WTC11 (cell line): ENCODE measurements at regions not wholly inside any gene's neighbourhood (a gene's known extent, or its start where the extent isn't known, plus 50 kb on each side); places are given as distances from the start of the nearest gene placed in this dataset.

Source experiments
- ATAC-seq: fragments of 200-7000 bp; cut with Tn5 transposase; 2 replicates; pipeline ENCODE4 v1.10.0; 2021; ENCODE audit warnings: mild to moderate bottlenecking, moderate library complexity
- CTCF ChIA-PET: fragments of 300-600 bp; sonication (Branson Sonifier 250); formaldehyde crosslinking; loops from one replicate; lab custom pipeline; 2021; ENCODE audit warnings: antibody characterized with exemption; lab: Charles Lee
- POLR2A ChIA-PET: fragments of 350-600 bp; sonication (Branson Sonifier 250); formaldehyde crosslinking; loops from one replicate; lab custom pipeline; 2021; ENCODE audit warnings: antibody characterized with exemption; lab: Charles Lee
- DNase-seq: peaks from one replicate; pipeline ENCODE4 v3.0.0; 2021; ENCODE audit warnings: low spot score
- H3K27ac Mint-ChIP-seq: 2 replicates; pipeline ENCODE4 v1.8.0; 2021; ENCODE audit warnings: mixed read lengths
- H3K27me3 Mint-ChIP-seq: 2 replicates; pipeline ENCODE4 v1.8.0; 2021; ENCODE audit warnings: low read depth, mild to moderate bottlenecking, moderate library complexity, mixed read lengths
- H3K36me3 Mint-ChIP-seq: 2 replicates; pipeline ENCODE4 v1.8.0; 2021; ENCODE audit warnings: mixed read lengths
- H3K4me1 Mint-ChIP-seq: 2 replicates; pipeline ENCODE4 v1.8.0; 2022; ENCODE audit warnings: mixed read lengths
- H3K4me3 Mint-ChIP-seq: 2 replicates; pipeline ENCODE4 v1.8.0; 2021; ENCODE audit warnings: mild to moderate bottlenecking, moderate library complexity, mixed read lengths
- H3K9me3 Mint-ChIP-seq: 2 replicates; pipeline ENCODE4 v1.8.0; 2021; ENCODE audit warnings: mixed read lengths
- ATF3 ChIP-seq: sonication (generic); formaldehyde crosslinking; conservative IDR thresholded peaks from 2 replicates; pipeline ENCODE4 v1.8.1; 2022; ENCODE audit warnings: mild to moderate bottlenecking, missing genetic modification reagents
- CREB1 ChIP-seq: sonication (generic); formaldehyde crosslinking; IDR thresholded peaks from 2 replicates; pipeline ENCODE4 v1.8.0; 2023; ENCODE audit warnings: mild to moderate bottlenecking, missing genetic modification reagents
- CREM ChIP-seq: sonication (generic); formaldehyde crosslinking; IDR thresholded peaks from 2 replicates; pipeline ENCODE4 v1.8.1; 2022; ENCODE audit warnings: mild to moderate bottlenecking, missing genetic modification reagents, moderate library complexity
- ELF4 ChIP-seq: sonication (generic); formaldehyde crosslinking; IDR thresholded peaks from 2 replicates; pipeline ENCODE4 v1.8.1; 2022; ENCODE audit warnings: low read depth, mild to moderate bottlenecking, moderate library complexity, missing genetic modification reagents
- EMX1 ChIP-seq: fragments of 250-450 bp; sonication (Bioruptor Pico); IDR thresholded peaks from 2 replicates; pipeline ENCODE4 v1.8.0; 2021; ENCODE audit warnings: mild to moderate bottlenecking
- FOXP4 ChIP-seq: sonication (generic); formaldehyde crosslinking; IDR thresholded peaks from 2 replicates; pipeline ENCODE4 v1.8.0; 2022; ENCODE audit warnings: mild to moderate bottlenecking, missing genetic modification reagents
- IRF2 ChIP-seq: sonication (generic); formaldehyde crosslinking; IDR thresholded peaks from 2 replicates; pipeline ENCODE4 v1.8.0; 2022; ENCODE audit warnings: low read depth, missing genetic modification reagents, borderline replicate concordance
- JAZF1 ChIP-seq: fragments of 250-450 bp; sonication (Bioruptor Pico); IDR thresholded peaks from 2 replicates; pipeline ENCODE4 v1.9.0; 2021; ENCODE audit warnings: moderate library complexity, mild to moderate bottlenecking, inconsistent platforms
- MXD4 ChIP-seq: fragments of 250-450 bp; sonication (Bioruptor Pico); IDR thresholded peaks from 2 replicates; pipeline ENCODE4 v1.8.0; 2021; ENCODE audit warnings: mild to moderate bottlenecking, moderate library complexity, borderline replicate concordance
- MYBL2 ChIP-seq: sonication (generic); formaldehyde crosslinking; IDR thresholded peaks from 2 replicates; pipeline ENCODE4 v1.8.1; 2023; ENCODE audit warnings: mild to moderate bottlenecking, moderate library complexity, missing genetic modification reagents
- NFATC4 ChIP-seq: fragments of 250-450 bp; sonication (Bioruptor Pico); IDR thresholded peaks from 2 replicates; pipeline ENCODE4 v1.9.0; 2021; ENCODE audit warnings: mild to moderate bottlenecking
- NFE2L1 ChIP-seq: sonication (generic); formaldehyde crosslinking; IDR thresholded peaks from 2 replicates; pipeline ENCODE4 v1.8.1; 2023; ENCODE audit warnings: missing genetic modification reagents
- NR2C2 ChIP-seq: sonication (generic); formaldehyde crosslinking; IDR thresholded peaks from 2 replicates; pipeline ENCODE4 v1.8.0; 2022; ENCODE audit warnings: mild to moderate bottlenecking, missing genetic modification reagents
- PRRX2 ChIP-seq: fragments of 250-450 bp; sonication (Bioruptor Pico); IDR thresholded peaks from 2 replicates; pipeline ENCODE4 v1.8.0; 2021; ENCODE audit warnings: mild to moderate bottlenecking
- TCF7 ChIP-seq: sonication (generic); formaldehyde crosslinking; IDR thresholded peaks from 2 replicates; pipeline ENCODE4 v1.8.0; 2022; ENCODE audit warnings: mild to moderate bottlenecking, low read depth, missing genetic modification reagents, moderate library complexity
- ZNF121 ChIP-seq: sonication (generic); formaldehyde crosslinking; IDR thresholded peaks from 2 replicates; pipeline ENCODE4 v1.8.0; 2023; ENCODE audit warnings: missing genetic modification reagents
- ZNF232 ChIP-seq: sonication (generic); formaldehyde crosslinking; IDR thresholded peaks from 2 replicates; pipeline ENCODE4 v1.8.0; 2022; ENCODE audit warnings: mild to moderate bottlenecking, missing genetic modification reagents
- ZNF512 ChIP-seq: sonication (generic); formaldehyde crosslinking; IDR thresholded peaks from 2 replicates; pipeline ENCODE4 v1.8.1; 2022; ENCODE audit warnings: missing genetic modification reagents, borderline replicate concordance
- TF ChIP-seq, protein P1 (sequence below): fragments of 250-450 bp; sonication (Bioruptor Pico); IDR thresholded peaks from 2 replicates; pipeline ENCODE4 v1.8.0; 2021; ENCODE audit warnings: mild to moderate bottlenecking
- TF ChIP-seq, protein P2 (sequence below): sonication (generic); formaldehyde crosslinking; IDR thresholded peaks from 2 replicates; pipeline ENCODE4 v1.8.0; 2022; ENCODE audit warnings: missing genetic modification reagents

- Mint-ChIP-seq H3K36me3 (no peaks in the 10 kb centered on the region), H3K9me3 (no peaks in the 10 kb centered on the region), H3K27ac (no peak overlapping the region), H3K4me1 (peaks cover 13% of the 10 kb centered on the region), H3K27me3 (no peaks in the 10 kb centered on the region), H3K4me3 (no peak overlapping the region)
- ChIA-PET POLR2A (no interaction called here), CTCF (no interaction called here)
- DNase-seq (no peak), ATAC-seq (no peak)
- no peak for TF ChIP-seq ELF4 (CRISPR knock-in tag)
- TF ChIP-seq ATF3 (CRISPR knock-in tag) = no peak
- TF ChIP-seq PRRX2 = no peak
- TF ChIP-seq, protein P1, sequence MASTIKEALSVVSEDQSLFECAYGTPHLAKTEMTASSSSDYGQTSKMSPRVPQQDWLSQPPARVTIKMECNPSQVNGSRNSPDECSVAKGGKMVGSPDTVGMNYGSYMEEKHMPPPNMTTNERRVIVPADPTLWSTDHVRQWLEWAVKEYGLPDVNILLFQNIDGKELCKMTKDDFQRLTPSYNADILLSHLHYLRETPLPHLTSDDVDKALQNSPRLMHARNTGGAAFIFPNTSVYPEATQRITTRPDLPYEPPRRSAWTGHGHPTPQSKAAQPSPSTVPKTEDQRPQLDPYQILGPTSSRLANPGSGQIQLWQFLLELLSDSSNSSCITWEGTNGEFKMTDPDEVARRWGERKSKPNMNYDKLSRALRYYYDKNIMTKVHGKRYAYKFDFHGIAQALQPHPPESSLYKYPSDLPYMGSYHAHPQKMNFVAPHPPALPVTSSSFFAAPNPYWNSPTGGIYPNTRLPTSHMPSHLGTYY (CRISPR knock-in tag) = no peak
- no peak for TF ChIP-seq IRF2
- TF ChIP-seq ZNF232 = no peak
These were observed 187.0 kb upstream of the ESRRG start for GRCh38 chr1:216910081-216910840.

- POLR2A ChIA-PET = interaction anchor here (0.6 kb wide), 1 partner anchor 9 kb away, joined by 6 read pairs; no protein-coding TSS in a partner anchor
- H3K27me3 Mint-ChIP-seq = no peaks in the 10 kb centered on the region
- CTCF ChIA-PET = no interaction called here
- TF ChIP-seq, protein P2, sequence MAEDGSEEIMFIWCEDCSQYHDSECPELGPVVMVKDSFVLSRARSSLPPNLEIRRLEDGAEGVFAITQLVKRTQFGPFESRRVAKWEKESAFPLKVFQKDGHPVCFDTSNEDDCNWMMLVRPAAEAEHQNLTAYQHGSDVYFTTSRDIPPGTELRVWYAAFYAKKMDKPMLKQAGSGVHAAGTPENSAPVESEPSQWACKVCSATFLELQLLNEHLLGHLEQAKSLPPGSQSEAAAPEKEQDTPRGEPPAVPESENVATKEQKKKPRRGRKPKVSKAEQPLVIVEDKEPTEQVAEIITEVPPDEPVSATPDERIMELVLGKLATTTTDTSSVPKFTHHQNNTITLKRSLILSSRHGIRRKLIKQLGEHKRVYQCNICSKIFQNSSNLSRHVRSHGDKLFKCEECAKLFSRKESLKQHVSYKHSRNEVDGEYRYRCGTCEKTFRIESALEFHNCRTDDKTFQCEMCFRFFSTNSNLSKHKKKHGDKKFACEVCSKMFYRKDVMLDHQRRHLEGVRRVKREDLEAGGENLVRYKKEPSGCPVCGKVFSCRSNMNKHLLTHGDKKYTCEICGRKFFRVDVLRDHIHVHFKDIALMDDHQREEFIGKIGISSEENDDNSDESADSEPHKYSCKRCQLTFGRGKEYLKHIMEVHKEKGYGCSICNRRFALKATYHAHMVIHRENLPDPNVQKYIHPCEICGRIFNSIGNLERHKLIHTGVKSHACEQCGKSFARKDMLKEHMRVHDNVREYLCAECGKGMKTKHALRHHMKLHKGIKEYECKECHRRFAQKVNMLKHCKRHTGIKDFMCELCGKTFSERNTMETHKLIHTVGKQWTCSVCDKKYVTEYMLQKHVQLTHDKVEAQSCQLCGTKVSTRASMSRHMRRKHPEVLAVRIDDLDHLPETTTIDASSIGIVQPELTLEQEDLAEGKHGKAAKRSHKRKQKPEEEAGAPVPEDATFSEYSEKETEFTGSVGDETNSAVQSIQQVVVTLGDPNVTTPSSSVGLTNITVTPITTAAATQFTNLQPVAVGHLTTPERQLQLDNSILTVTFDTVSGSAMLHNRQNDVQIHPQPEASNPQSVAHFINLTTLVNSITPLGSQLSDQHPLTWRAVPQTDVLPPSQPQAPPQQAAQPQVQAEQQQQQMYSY (CRISPR knock-in tag) = no peak
- TF ChIP-seq CREM (CRISPR knock-in tag) (no peak), JAZF1 (CRISPR knock-in tag) (no peak), ZNF512 (CRISPR knock-in tag) (no peak), NFATC4 (no peak), MYBL2 (CRISPR knock-in tag) (no peak), NR2C2 (CRISPR knock-in tag) (no peak)
- TF ChIP-seq, protein P1 (CRISPR knock-in tag) = no peak
- H3K4me1 Mint-ChIP-seq = peaks cover 13% of the 10 kb centered on the region; the same call in 1 of the 2 replicates
- no peak overlapping the region for H3K27ac Mint-ChIP-seq
- ATAC-seq (no peak), DNase-seq (no peak)
- H3K9me3 Mint-ChIP-seq = no peaks in the 10 kb centered on the region
- H3K4me3 Mint-ChIP-seq = no peak overlapping the region
- H3K36me3 Mint-ChIP-seq = no peaks in the 10 kb centered on the region
These were observed 184.9 kb upstream of the ESRRG start for GRCh38 chr1:216908126-216908525.

DNA sequence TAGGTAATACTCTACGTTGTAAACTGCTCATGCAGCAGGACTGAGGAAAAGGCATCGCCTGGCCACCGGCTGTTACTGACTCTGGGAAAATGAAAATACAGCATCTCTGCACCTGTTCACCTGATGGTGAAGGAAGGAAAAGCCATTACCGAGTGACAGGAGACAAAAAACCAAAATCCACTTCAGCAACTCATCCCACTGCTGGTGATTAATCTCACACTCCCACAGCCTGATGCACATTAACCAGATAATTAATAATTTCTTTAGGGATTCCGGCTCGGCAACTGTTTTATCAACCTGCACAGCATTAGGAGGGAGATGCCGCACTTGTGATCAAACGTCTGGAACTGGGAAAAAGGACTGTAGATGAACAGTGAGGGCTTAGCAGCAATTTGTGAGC lies 183.9 kb upstream of the ESRRG start:
- CTCF ChIA-PET = no interaction called here
- Mint-ChIP-seq H3K27me3 (no peaks in the 10 kb centered on the region), H3K4me3 (no peak overlapping the region), H3K27ac (no peak overlapping the region), H3K36me3 (no peaks in the 10 kb centered on the region), H3K9me3 (no peaks in the 10 kb centered on the region), H3K4me1 (peaks cover 13% of the 10 kb centered on the region; the same call in 1 of the 2 replicates)
- DNase-seq = no peak
- POLR2A ChIA-PET = no interaction called here
- no peak for ATAC-seq
- TF ChIP-seq FOXP4 (CRISPR knock-in tag) (no peak), EMX1 (no peak), MXD4 (CRISPR knock-in tag) (no peak), TCF7 (CRISPR knock-in tag) (no peak), MYBL2 (CRISPR knock-in tag) (no peak), CREB1 (CRISPR knock-in tag) (no peak), ZNF121 (CRISPR knock-in tag) (no peak), NFE2L1 (CRISPR knock-in tag) (no peak), ZNF232 (no peak), PRRX2 (no peak)
